CD4-positive, alpha-beta T cell treated with Interleukin-10 for 1 hour (primary cell): ENCODE measurements at regions not wholly inside any gene's neighbourhood (a gene's known extent, or its start where the extent isn't known, plus 50 kb on each side); places are given as distances from the start of the nearest gene placed in this dataset.

Experiments
- DNase-seq: peaks from one replicate; pipeline ENCODE4 v3.0.0-alpha.2; 2020

DNA sequence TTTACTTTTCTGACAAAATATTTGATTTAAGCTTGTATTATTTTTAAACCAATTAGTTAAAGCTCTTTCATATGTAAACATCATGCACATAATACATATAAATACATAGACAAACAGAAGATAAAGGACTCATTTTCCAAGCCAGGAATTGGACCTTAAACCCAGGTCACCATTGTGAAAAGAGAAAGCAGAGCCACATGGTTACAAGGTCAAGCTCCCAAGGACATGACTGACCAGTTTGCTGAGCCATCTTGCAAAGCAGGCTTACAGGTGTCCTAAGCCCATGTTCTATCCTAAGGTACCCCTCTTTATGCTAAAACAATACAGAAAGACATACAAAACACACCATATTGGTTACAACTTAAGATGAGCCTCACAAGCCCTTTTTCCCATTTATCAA, 50.5 kb upstream of the DNAJC19 start:
- no peak for DNase-seq
